Upper lobe of right lung (tissue), 1 donor: ENCODE measurements at regions not wholly inside any gene's neighbourhood (a gene's known extent, or its start where the extent isn't known, plus 50 kb on each side); places are given as distances from the start of the nearest gene placed in this dataset.

ENCODE experiments used
- ATAC-seq: fragments of 200-7000 bp; cut with Tn5 transposase; one replicate; pipeline ENCODE4 v1.9.1; 2020; ENCODE audit warnings: mild to moderate bottlenecking, moderate library complexity
- DNase-seq: peaks from one replicate; pipeline ENCODE4 v3.0.0-alpha.2; 2020
- H3K27ac ChIP-seq: fragments of 200-600 bp; one replicate; pipeline ENCODE4 v1.8.0; 2022
- H3K27me3 ChIP-seq: fragments of 200-600 bp; one replicate; pipeline ENCODE4 v1.8.0; 2022; ENCODE audit warnings: mild to moderate bottlenecking
- H3K36me3 ChIP-seq: fragments of 200-600 bp; one replicate; pipeline ENCODE4 v1.8.0; 2022
- H3K4me1 ChIP-seq: fragments of 200-600 bp; one replicate; pipeline ENCODE4 v1.8.0; 2022
- H3K4me3 ChIP-seq: fragments of 200-600 bp; one replicate; pipeline ENCODE4 v1.8.0; 2022; ENCODE audit warnings: mild to moderate bottlenecking
- H3K9me3 ChIP-seq: fragments of 200-600 bp; one replicate; pipeline ENCODE4 v1.8.0; 2022
- intact Hi-C: fragments of 100-400 bp; cut with DNase I; formaldehyde crosslinking; loops from one replicate; pipeline ENCODE4 v1.11.0; 2022
- TF ChIP-seq, protein P1 (sequence below): fragments of 200-600 bp; IDR thresholded peaks from one replicate; pipeline ENCODE4 v1.8.0; 2022; ENCODE audit warnings: antibody characterized with exemption
- donor health status: DM: no; HTN: yes; CAD: no; lungs with severe emphysema.

DNA sequence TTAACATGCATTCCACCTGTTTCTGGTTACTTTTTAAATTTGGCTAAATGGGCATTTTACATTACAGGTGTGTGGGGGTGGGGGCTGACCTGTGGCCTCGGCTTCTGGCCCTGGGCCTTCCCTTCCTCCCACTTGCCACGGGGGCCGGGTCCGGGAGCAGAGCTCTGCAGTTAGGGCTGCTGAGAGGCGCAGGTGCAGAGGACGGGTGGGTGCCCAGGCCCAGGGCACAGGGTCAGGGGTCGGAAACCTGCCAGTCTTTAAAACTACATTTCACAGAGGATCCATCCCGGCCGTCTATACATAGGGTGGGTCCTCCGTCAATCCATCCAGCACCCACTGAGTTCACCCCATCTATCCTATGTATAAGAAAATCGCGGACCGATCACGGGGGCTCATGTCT is 106.5 kb upstream of the INSIG1 start:
- Histone ChIP-seq H3K36me3 (no peaks in the 10 kb centered on the region), H3K27me3 (peaks cover 7% of the 10 kb centered on the region), H3K4me1 (no peaks in the 10 kb centered on the region), H3K9me3 (peaks cover 2% of the 10 kb centered on the region), H3K4me3 (no peak overlapping the region), H3K27ac (no peak overlapping the region)
- DNase-seq: no peak
- TF ChIP-seq, protein P1, sequence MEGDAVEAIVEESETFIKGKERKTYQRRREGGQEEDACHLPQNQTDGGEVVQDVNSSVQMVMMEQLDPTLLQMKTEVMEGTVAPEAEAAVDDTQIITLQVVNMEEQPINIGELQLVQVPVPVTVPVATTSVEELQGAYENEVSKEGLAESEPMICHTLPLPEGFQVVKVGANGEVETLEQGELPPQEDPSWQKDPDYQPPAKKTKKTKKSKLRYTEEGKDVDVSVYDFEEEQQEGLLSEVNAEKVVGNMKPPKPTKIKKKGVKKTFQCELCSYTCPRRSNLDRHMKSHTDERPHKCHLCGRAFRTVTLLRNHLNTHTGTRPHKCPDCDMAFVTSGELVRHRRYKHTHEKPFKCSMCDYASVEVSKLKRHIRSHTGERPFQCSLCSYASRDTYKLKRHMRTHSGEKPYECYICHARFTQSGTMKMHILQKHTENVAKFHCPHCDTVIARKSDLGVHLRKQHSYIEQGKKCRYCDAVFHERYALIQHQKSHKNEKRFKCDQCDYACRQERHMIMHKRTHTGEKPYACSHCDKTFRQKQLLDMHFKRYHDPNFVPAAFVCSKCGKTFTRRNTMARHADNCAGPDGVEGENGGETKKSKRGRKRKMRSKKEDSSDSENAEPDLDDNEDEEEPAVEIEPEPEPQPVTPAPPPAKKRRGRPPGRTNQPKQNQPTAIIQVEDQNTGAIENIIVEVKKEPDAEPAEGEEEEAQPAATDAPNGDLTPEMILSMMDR: no peak
- ATAC-seq: no peak
- intact Hi-C loops: no loop called here

DNA sequence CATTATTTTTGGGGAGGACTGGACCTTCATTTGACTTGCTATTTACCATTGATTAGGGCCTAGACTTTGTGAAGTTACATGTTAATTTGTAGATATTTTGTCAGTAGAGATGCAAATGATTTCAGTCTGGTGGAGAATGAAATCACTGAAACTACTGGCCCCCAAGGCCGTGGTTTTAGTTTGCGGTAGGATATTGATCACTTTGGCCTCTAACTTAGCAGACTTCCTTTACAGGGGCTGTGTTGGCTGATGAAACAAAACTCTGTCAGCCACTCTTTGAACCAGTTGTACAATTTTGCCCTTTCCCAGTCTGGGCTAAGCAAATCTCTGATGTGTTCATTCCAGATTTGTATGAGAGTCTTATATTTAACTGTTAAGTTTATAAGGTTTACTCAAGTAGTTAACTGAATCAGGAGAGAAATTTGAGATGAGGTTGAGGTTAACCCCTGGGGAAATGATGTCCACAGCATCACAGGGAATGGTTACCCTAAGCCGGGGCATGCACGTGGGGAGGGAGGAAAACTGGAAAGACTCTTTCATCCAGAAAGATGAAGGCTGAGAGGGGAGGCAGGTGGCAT is 105.7 kb upstream of the INSIG1 start:
- Histone ChIP-seq H3K9me3 (no peaks in the 10 kb centered on the region), H3K4me1 (no peaks in the 10 kb centered on the region), H3K4me3 (no peak overlapping the region), H3K36me3 (no peaks in the 10 kb centered on the region), H3K27me3 (peaks cover 7% of the 10 kb centered on the region), H3K27ac (no peak overlapping the region)
- ATAC-seq (no peak), DNase-seq (no peak)
- intact Hi-C loops: no loop called here
- TF ChIP-seq, protein P1: no peak

DNA sequence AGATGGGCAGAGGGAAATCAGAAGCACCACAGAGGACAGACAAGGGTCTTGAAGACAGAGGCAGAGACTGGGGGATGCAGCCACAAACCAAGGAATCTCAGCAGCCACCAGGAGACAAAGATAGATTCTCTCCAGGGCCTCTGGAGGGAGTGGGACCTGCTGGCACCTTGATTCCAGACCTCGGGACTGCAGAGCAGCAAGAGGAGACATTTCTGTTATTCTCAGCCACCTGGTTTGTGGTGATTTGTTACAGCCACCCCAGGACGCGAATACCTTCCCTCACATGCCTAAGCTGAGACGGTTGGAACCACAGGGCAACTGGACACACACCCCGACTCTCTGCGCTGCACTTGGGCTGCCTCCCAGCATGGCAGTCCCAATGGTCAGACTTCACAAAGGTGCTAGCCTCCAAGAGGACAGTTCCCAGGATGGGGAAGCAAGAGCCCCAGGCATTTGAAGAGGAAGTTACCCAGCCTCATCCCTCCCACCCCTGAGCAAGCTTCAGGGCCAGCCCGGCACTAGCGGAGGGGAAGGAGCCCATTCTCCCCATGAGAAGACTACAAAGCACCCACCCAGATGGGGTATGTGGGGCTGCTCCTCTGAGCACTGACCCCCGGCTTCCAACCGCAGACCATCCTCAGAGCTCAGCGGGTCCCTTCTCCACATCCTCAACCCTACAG is 104.6 kb upstream of the INSIG1 start:
- Histone ChIP-seq H3K9me3 (no peaks in the 10 kb centered on the region), H3K4me3 (no peak overlapping the region), H3K27ac (no peak overlapping the region), H3K4me1 (no peaks in the 10 kb centered on the region), H3K36me3 (no peaks in the 10 kb centered on the region), H3K27me3 (peaks cover 7% of the 10 kb centered on the region)
- DNase-seq (no peak), ATAC-seq (peak; percentile 44)
- TF ChIP-seq, protein P1: no peak
- intact Hi-C loops: no loop called here

DNA sequence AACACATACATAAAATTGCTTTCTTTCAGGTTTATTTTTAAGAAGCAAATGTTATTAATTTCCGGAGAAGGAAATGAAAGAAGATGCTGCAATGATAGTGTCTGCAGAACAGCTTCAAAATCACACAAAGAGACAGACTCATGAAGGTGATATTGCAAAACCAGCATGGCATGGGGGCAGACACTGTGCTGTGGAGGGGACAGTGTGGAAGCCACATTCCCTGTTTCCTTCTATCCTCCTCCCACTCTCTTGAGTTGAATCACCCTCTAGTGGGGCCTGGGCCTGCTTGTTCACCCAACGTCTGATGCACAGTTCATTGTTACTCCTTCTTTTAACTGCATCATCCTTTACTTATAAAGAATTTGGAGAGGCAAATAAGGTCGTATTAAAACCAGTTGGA is 104.0 kb upstream of the INSIG1 start:
- H3K36me3 ChIP-seq: no peaks in the 10 kb centered on the region
- H3K27ac ChIP-seq: no peak overlapping the region
- DNase-seq (no peak), ATAC-seq (no peak)
- H3K4me3 ChIP-seq: no peak overlapping the region
- peaks cover 7% of the 10 kb centered on the region for H3K27me3 ChIP-seq
- no peaks in the 10 kb centered on the region for H3K4me1 ChIP-seq
- no peaks in the 10 kb centered on the region for H3K9me3 ChIP-seq
- TF ChIP-seq, protein P1: no peak
- intact Hi-C loops: no loop called here

- H3K27ac ChIP-seq: no peak overlapping the region
- no peaks in the 10 kb centered on the region for H3K9me3 ChIP-seq
- H3K27me3 ChIP-seq: peaks cover 7% of the 10 kb centered on the region
- intact Hi-C loops: no loop called here
- DNase-seq (no peak), ATAC-seq (no peak)
- H3K4me1 ChIP-seq: no peaks in the 10 kb centered on the region
- H3K36me3 ChIP-seq: no peaks in the 10 kb centered on the region
- TF ChIP-seq, protein P1: no peak
- no peak overlapping the region for H3K4me3 ChIP-seq
Measured at GRCh38 chr7:155194382-155195140, 103.1 kb upstream of the INSIG1 start.
